Neural progenitor cell (in vitro differentiated cells): ENCODE measurements at regions not wholly inside any gene's neighbourhood (a gene's known extent, or its start where the extent isn't known, plus 50 kb on each side); places are given as distances from the start of the nearest gene placed in this dataset.

Source experiments
- CTCF ChIP-seq: fragments of 200-600 bp; sonication (generic); IDR thresholded peaks from 2 replicates; pipeline ENCODE4 v1.5.1; 2017; ENCODE audit warnings: antibody characterized with exemption, mild to moderate bottlenecking
- EZH2 ChIP-seq: fragments of 200-600 bp; sonication (generic); IDR thresholded peaks from 2 replicates; pipeline ENCODE4 v1.6.1; 2017; ENCODE audit warnings: antibody characterized with exemption, mild to moderate bottlenecking, moderate library complexity

GRCh38 chr5:45799388-45799787, 103.2 kb upstream of the HCN1 start:
- no peak for TF ChIP-seq CTCF
- no peak for TF ChIP-seq EZH2
